ENCODE measurements at regions not wholly inside any gene's neighbourhood (a gene's known extent, or its start where the extent isn't known, plus 50 kb on each side); places are given as distances from the start of the nearest gene placed in this dataset.

DNA sequence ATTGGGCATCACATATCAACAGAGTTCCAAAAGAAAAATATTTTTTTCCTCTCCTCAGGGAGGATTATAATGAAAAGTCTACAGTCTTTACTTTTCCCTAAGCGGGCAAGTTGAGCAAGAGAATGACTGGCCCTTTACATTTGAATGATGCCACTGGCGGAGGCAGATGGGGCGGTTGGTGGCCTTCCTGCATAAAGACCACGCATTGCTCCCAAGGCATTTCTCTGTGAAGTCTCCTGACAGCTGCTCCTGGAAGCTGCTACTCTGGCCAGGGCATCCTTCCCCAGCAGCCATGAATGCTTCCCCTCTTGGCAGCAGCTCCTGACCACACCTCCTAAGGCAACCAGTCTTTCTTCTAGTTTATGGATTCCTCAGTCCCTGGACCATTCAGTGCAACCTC lies 161.1 kb upstream of the RRP15 start (continued):
- TF ChIP-seq, protein P1, sequence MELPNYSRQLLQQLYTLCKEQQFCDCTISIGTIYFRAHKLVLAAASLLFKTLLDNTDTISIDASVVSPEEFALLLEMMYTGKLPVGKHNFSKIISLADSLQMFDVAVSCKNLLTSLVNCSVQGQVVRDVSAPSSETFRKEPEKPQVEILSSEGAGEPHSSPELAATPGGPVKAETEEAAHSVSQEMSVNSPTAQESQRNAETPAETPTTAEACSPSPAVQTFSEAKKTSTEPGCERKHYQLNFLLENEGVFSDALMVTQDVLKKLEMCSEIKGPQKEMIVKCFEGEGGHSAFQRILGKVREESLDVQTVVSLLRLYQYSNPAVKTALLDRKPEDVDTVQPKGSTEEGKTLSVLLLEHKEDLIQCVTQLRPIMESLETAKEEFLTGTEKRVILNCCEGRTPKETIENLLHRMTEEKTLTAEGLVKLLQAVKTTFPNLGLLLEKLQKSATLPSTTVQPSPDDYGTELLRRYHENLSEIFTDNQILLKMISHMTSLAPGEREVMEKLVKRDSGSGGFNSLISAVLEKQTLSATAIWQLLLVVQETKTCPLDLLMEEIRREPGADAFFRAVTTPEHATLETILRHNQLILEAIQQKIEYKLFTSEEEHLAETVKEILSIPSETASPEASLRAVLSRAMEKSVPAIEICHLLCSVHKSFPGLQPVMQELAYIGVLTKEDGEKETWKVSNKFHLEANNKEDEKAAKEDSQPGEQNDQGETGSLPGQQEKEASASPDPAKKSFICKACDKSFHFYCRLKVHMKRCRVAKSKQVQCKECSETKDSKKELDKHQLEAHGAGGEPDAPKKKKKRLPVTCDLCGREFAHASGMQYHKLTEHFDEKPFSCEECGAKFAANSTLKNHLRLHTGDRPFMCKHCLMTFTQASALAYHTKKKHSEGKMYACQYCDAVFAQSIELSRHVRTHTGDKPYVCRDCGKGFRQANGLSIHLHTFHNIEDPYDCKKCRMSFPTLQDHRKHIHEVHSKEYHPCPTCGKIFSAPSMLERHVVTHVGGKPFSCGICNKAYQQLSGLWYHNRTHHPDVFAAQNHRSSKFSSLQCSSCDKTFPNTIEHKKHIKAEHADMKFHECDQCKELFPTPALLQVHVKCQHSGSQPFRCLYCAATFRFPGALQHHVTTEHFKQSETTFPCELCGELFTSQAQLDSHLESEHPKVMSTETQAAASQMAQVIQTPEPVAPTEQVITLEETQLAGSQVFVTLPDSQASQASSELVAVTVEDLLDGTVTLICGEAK (IDR thresholded peaks at IDR 0.05; ENCODE audit: borderline replicate concordance) = no peak
- TF ChIP-seq EGR1 (IDR thresholded peaks at IDR 0.05; ENCODE audit: borderline replicate concordance in 1 of 2, low read depth in 2 of 2, low read length in 2 of 2) (no peak), LARP7 (IDR thresholded peaks at IDR 0.05) (no peak), SMAD1 (IDR thresholded peaks at IDR 0.05; ENCODE audit: low read depth, partially characterized antibody) (no peak), ZNF24 (IDR thresholded peaks at IDR 0.05) (no peak)

DNA sequence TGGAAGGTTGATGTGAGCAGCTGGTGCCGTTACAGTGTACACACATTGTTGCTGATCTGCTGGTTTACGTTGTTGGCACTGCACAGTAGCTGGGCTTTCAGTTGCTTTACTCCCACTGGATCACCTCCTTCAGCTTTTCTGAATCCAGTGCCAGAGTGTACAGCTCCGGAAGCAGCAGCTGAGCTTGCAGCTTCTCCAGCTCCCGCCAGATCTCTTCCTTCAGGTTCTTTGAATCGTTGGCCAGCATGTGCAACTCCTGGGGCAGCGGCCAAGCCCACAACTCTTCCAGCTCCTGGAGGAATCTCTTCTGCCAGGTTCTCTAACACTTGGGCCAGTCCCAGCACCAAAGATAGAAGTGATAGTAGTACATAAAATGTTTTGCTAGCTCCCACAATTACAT lies 149.7 kb upstream of the RRP15 start:
- H4K20me1 ChIP-seq (ENCODE audit: control insufficient read depth, insufficient read depth) = no peaks in the 10 kb centered on the region
- no TSS peak for BruUV-seq (replicated peaks)
- CTCF ChIA-PET = no interaction called here
- no peak overlapping the region for H3K9ac ChIP-seq (ENCODE audit: control insufficient read depth, insufficient read depth, low read length)
- POLR2A ChIA-PET = no interaction called here
- SMC1A ChIA-PET (ENCODE audit: uncharacterized antibody, unreplicated experiment) = interaction anchor here (1.4 kb wide), 1 partner anchor 9 kb away, joined by 3 read pairs; no protein-coding TSS in a partner anchor
- no peaks in the 10 kb centered on the region for H3K27me3 ChIP-seq (replicated peaks in 1 of 2; ENCODE audit: control insufficient read depth in 2 of 2, insufficient read depth in 2 of 2, low read length in 1 of 2)
- no peak for FAIRE-seq
- intact Hi-C loops (cut with micrococcal nuclease; ENCODE audit: unreplicated experiment) = no loop called here
- H3K4me2 ChIP-seq (ENCODE audit: control insufficient read depth, insufficient read depth) = no peak overlapping the region
- WGBS (ENCODE audit: insufficient coverage, insufficient replicate concordance, low lambda C conversion rate, missing lambda C conversion rate) = 38% methylated on average over 6 of the region's 6 CpGs
- no peak overlapping the region for H2AFZ ChIP-seq (ENCODE audit: control insufficient read depth, low read depth, low read length)
- DNase-seq (ENCODE audit: low read depth, low spot score) = no peak
- H3K27ac ChIP-seq (ENCODE audit: control insufficient read depth, insufficient read depth) = no peak overlapping the region
- H3K36me3 ChIP-seq (ENCODE audit: control insufficient read depth in 2 of 2, insufficient read depth in 2 of 2, low read length in 1 of 2) = no peaks in the 10 kb centered on the region
- no peaks in the 10 kb centered on the region for H3K79me2 ChIP-seq (ENCODE audit: control insufficient read depth, insufficient read depth, low read length)
- H3K9me3 ChIP-seq (replicated peaks; ENCODE audit: control insufficient read depth, insufficient read depth, low read length) = no peaks in the 10 kb centered on the region
- RAD21 ChIA-PET (ENCODE audit: unreplicated experiment) = no interaction called here
- H3K4me1 ChIP-seq (ENCODE audit: control insufficient read depth, insufficient read depth, low read length) = no peaks in the 10 kb centered on the region
- H3K4me3 ChIP-seq = no peak overlapping the region
- in situ Hi-C loops (cut with MboI) = no loop called here
- ATAC-seq = no peak
- TF ChIP-seq JUND (IDR thresholded peaks at IDR 0.05; ENCODE audit: low read depth, low read length) (no peak), ZNF384 (IDR thresholded peaks at IDR 0.05; ENCODE audit: borderline replicate concordance, low read depth, low read length) (no peak), POLR2A (IDR thresholded peaks at IDR 0.05; ENCODE audit: low read depth, low read length) (no peak), MYB (IDR thresholded peaks at IDR 0.05; ENCODE audit: borderline replicate concordance, low read depth, low read length) (no peak), MEF2B (IDR thresholded peaks at IDR 0.05; ENCODE audit: partially characterized antibody, poor library complexity, severe bottlenecking) (no peak), NRF1 (conservative IDR thresholded peaks at IDR 0.05; ENCODE audit: low read depth, low read length) (no peak), POU2F2 (IDR thresholded peaks at IDR 0.05; ENCODE audit: borderline replicate concordance, low read depth, low read length) (no peak), KDM1A (IDR thresholded peaks at IDR 0.05; ENCODE audit: borderline replicate concordance) (no peak), ATF7 (IDR thresholded peaks at IDR 0.05; ENCODE audit: low read depth) (no peak), ZZZ3 (IDR thresholded peaks at IDR 0.05; ENCODE audit: control insufficient read depth, insufficient read length, low read depth) (no peak), ESRRA (IDR thresholded peaks at IDR 0.05; ENCODE audit: low read length) (no peak)
- TF ChIP-seq, protein P2, sequence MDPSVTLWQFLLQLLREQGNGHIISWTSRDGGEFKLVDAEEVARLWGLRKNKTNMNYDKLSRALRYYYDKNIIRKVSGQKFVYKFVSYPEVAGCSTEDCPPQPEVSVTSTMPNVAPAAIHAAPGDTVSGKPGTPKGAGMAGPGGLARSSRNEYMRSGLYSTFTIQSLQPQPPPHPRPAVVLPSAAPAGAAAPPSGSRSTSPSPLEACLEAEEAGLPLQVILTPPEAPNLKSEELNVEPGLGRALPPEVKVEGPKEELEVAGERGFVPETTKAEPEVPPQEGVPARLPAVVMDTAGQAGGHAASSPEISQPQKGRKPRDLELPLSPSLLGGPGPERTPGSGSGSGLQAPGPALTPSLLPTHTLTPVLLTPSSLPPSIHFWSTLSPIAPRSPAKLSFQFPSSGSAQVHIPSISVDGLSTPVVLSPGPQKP (IDR thresholded peaks at IDR 0.05; ENCODE audit: low read depth, low read length) = no peak
- TF ChIP-seq, protein P3, sequence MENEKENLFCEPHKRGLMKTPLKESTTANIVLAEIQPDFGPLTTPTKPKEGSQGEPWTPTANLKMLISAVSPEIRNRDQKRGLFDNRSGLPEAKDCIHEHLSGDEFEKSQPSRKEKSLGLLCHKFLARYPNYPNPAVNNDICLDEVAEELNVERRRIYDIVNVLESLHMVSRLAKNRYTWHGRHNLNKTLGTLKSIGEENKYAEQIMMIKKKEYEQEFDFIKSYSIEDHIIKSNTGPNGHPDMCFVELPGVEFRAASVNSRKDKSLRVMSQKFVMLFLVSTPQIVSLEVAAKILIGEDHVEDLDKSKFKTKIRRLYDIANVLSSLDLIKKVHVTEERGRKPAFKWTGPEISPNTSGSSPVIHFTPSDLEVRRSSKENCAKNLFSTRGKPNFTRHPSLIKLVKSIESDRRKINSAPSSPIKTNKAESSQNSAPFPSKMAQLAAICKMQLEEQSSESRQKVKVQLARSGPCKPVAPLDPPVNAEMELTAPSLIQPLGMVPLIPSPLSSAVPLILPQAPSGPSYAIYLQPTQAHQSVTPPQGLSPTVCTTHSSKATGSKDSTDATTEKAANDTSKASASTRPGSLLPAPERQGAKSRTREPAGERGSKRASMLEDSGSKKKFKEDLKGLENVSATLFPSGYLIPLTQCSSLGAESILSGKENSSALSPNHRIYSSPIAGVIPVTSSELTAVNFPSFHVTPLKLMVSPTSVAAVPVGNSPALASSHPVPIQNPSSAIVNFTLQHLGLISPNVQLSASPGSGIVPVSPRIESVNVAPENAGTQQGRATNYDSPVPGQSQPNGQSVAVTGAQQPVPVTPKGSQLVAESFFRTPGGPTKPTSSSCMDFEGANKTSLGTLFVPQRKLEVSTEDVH (IDR thresholded peaks at IDR 0.05; ENCODE audit: low read depth, partially characterized antibody) = no peak
